Upper lobe of right lung (tissue), 1 donor: ENCODE measurements at regions not wholly inside any gene's neighbourhood (a gene's known extent, or its start where the extent isn't known, plus 50 kb on each side); places are given as distances from the start of the nearest gene placed in this dataset.

Experiments
- ATAC-seq: fragments of 200-7000 bp; cut with Tn5 transposase; one replicate; pipeline ENCODE4 v1.9.1; 2020; ENCODE audit warnings: mild to moderate bottlenecking, moderate library complexity
- DNase-seq: peaks from one replicate; pipeline ENCODE4 v3.0.0-alpha.2; 2020
- H3K27ac ChIP-seq: fragments of 200-600 bp; one replicate; pipeline ENCODE4 v1.8.0; 2022
- H3K27me3 ChIP-seq: fragments of 200-600 bp; one replicate; pipeline ENCODE4 v1.8.0; 2022; ENCODE audit warnings: mild to moderate bottlenecking
- H3K36me3 ChIP-seq: fragments of 200-600 bp; one replicate; pipeline ENCODE4 v1.8.0; 2022
- H3K4me1 ChIP-seq: fragments of 200-600 bp; one replicate; pipeline ENCODE4 v1.8.0; 2022
- H3K4me3 ChIP-seq: fragments of 200-600 bp; one replicate; pipeline ENCODE4 v1.8.0; 2022; ENCODE audit warnings: mild to moderate bottlenecking
- H3K9me3 ChIP-seq: fragments of 200-600 bp; one replicate; pipeline ENCODE4 v1.8.0; 2022
- CTCF ChIP-seq: fragments of 200-600 bp; IDR thresholded peaks from one replicate; pipeline ENCODE4 v1.8.0; 2022; ENCODE audit warnings: antibody characterized with exemption
- intact Hi-C: fragments of 100-400 bp; cut with DNase I; formaldehyde crosslinking; loops from one replicate; pipeline ENCODE4 v1.11.0; 2022
- donor health status: DM: no; HTN: yes; CAD: no; lungs with severe emphysema.

- no peak for TF ChIP-seq CTCF
- no peaks in the 10 kb centered on the region for H3K27me3 ChIP-seq
- no peaks in the 10 kb centered on the region for H3K9me3 ChIP-seq
- H3K4me3 ChIP-seq: no peak overlapping the region
- no peak overlapping the region for H3K27ac ChIP-seq
- intact Hi-C loops: no loop called here
- ATAC-seq (no peak), DNase-seq (no peak)
- no peaks in the 10 kb centered on the region for H3K4me1 ChIP-seq
- no peaks in the 10 kb centered on the region for H3K36me3 ChIP-seq
These were observed 134.8 kb upstream of the WNT4 start for GRCh38 chr1:22277662-22278061.

GRCh38 chr1:22279735-22280134 lies 136.8 kb upstream of the WNT4 start:
- Histone ChIP-seq H3K36me3 (no peaks in the 10 kb centered on the region), H3K27ac (no peak overlapping the region), H3K4me3 (no peak overlapping the region), H3K9me3 (no peaks in the 10 kb centered on the region), H3K4me1 (no peaks in the 10 kb centered on the region), H3K27me3 (no peaks in the 10 kb centered on the region)
- DNase-seq (no peak), ATAC-seq (no peak)
- no peak for TF ChIP-seq CTCF
- intact Hi-C loops: no loop called here

GRCh38 chr1:22280526-22280925 lies 137.6 kb upstream of the WNT4 start:
- ATAC-seq: no peak
- H3K27me3 ChIP-seq: no peaks in the 10 kb centered on the region

GRCh38 chr1:22281521-22282363 lies 138.8 kb upstream of the WNT4 start:
- Histone ChIP-seq H3K27me3 (no peaks in the 10 kb centered on the region), H3K27ac (no peak overlapping the region), H3K4me3 (no peak overlapping the region), H3K9me3 (no peaks in the 10 kb centered on the region), H3K36me3 (no peaks in the 10 kb centered on the region), H3K4me1 (no peaks in the 10 kb centered on the region)
- ATAC-seq (no peak), DNase-seq (no peak)
- intact Hi-C loops: no loop called here
- TF ChIP-seq CTCF: no peak

More at GRCh38 chr1:22280526-22280925, 137.6 kb upstream of the WNT4 start:
- H3K36me3 ChIP-seq: no peaks in the 10 kb centered on the region
- H3K9me3 ChIP-seq: no peaks in the 10 kb centered on the region
- intact Hi-C loops: no loop called here
- H3K27ac ChIP-seq: no peak overlapping the region
- TF ChIP-seq CTCF: no peak
- DNase-seq: no peak
- H3K4me1 ChIP-seq: no peaks in the 10 kb centered on the region
- no peak overlapping the region for H3K4me3 ChIP-seq

GRCh38 chr1:22282364-22282995 lies 139.6 kb upstream of the WNT4 start:
- Histone ChIP-seq H3K27ac (no peak overlapping the region), H3K4me1 (no peaks in the 10 kb centered on the region), H3K27me3 (no peaks in the 10 kb centered on the region), H3K4me3 (no peak overlapping the region), H3K36me3 (no peaks in the 10 kb centered on the region), H3K9me3 (no peaks in the 10 kb centered on the region)
- ATAC-seq: no peak
- DNase-seq: no peak
- TF ChIP-seq CTCF: no peak
- intact Hi-C loops: no loop called here
